H1 (cell line): ENCODE measurements at regions not wholly inside any gene's neighbourhood (a gene's known extent, or its start where the extent isn't known, plus 50 kb on each side); places are given as distances from the start of the nearest gene placed in this dataset.

Experiments used
- CTCF ChIA-PET: fragments of 300-600 bp; sonication (Branson Sonifier 250); formaldehyde crosslinking; loops from one replicate; lab custom pipeline; 2021; ENCODE audit not compliant: partially characterized antibody; lab: Charles Lee
- POLR2A ChIA-PET: fragments of 300-600 bp; sonication (Branson Sonifier 250); formaldehyde crosslinking; loops from one replicate; lab custom pipeline; 2021; ENCODE audit warnings: inconsistent platforms; ENCODE audit not compliant: partially characterized antibody; lab: Charles Lee
- DNase-seq, 2 experiments: peaks; one replicate each; pipeline versions ENCODE4 v3.0.0 to v3.0.0-alpha.2; 2010 to 2022; ENCODE audit warnings: low spot score in 2 of 2, low read depth in 1 of 2, mixed read lengths in 1 of 2
- FAIRE-seq: peaks from 2 replicates; lab custom pipeline; 2011; peaks lifted over from hg19 to GRCh38; lab: Jason Lieb, UNC
- H2AFZ ChIP-seq: 2 replicates; pipeline ENCODE4 v1.8.1; 2012; ENCODE audit warnings: low read length, inconsistent platforms
- H2AK5ac ChIP-seq: 2 replicates; pipeline ENCODE4 v1.6.1; 2013; ENCODE audit warnings: low read depth, low read length
- H2BK120ac ChIP-seq: replicated peaks from 2 replicates; pipeline ENCODE3; 2013; ENCODE audit warnings: low read depth, low read length, inconsistent platforms
- H2BK12ac ChIP-seq: 2 replicates; pipeline ENCODE4 v1.6.1; 2013; ENCODE audit warnings: low read depth, low read length
- H2BK15ac ChIP-seq: 2 replicates; pipeline ENCODE4 v1.6.1; 2013; ENCODE audit warnings: low read length
- H2BK20ac ChIP-seq: 2 replicates; pipeline ENCODE4 v1.6.1; 2013; ENCODE audit warnings: low read length
- H2BK5ac ChIP-seq: 2 replicates; pipeline ENCODE4 v1.6.1; 2013; ENCODE audit warnings: low read depth, low read length
- H3K14ac ChIP-seq: 2 replicates; pipeline ENCODE4 v1.6.1; 2013; ENCODE audit warnings: inconsistent platforms; ENCODE audit not compliant: insufficient read length
- H3K18ac ChIP-seq: 2 replicates; pipeline ENCODE4 v1.6.1; 2013; ENCODE audit warnings: low read length; ENCODE audit errors: extremely low read depth
- H3K23ac ChIP-seq: 2 replicates; pipeline ENCODE4 v1.6.1; 2013; ENCODE audit warnings: inconsistent platforms; ENCODE audit not compliant: insufficient read length
- H3K23me2 ChIP-seq: 2 replicates; pipeline ENCODE4 v1.6.1; 2013; ENCODE audit warnings: low read depth, low read length
- H3K27ac ChIP-seq: 2 replicates; pipeline ENCODE4 v1.6.1; 2011; ENCODE audit warnings: low read depth, low read length, inconsistent platforms
- H3K27me3 ChIP-seq, 4 experiments: replicated peaks in 1 of 4; 1 replicate in 1 of 4; 2 replicates in 3 of 4; pipeline versions ENCODE4 v1.6.1 to v1.8.1; 2011 to 2013; ENCODE audit warnings: low read length in 3 of 4, mild to moderate bottlenecking in 3 of 4, inconsistent platforms in 2 of 4, mixed read lengths in 2 of 4, moderate library complexity in 1 of 4; ENCODE audit not compliant: control insufficient read depth in 3 of 4, insufficient read depth in 3 of 4; ENCODE audit errors: extremely low read depth in 1 of 4
- H3K36me3 ChIP-seq, 4 experiments: 2 replicates each; pipeline versions ENCODE4 v1.6.1 to v1.8.1; 2011 to 2013; ENCODE audit warnings: mild to moderate bottlenecking in 4 of 4, low read length in 3 of 4, moderate library complexity in 2 of 4, control low read depth in 1 of 4, inconsistent platforms in 1 of 4; ENCODE audit not compliant: insufficient read depth in 4 of 4, control insufficient read depth in 2 of 4
- H3K4ac ChIP-seq: replicated peaks from 2 replicates; pipeline ENCODE3; 2013; ENCODE audit warnings: low read length, low read depth, mixed read lengths, inconsistent platforms; ENCODE audit not compliant: insufficient read length
- H3K4me1 ChIP-seq, 4 experiments: replicated peaks in 1 of 4; 1 replicate in 1 of 4; 2 replicates in 3 of 4; pipeline versions ENCODE4 v1.6.1 to v1.8.1; 2011 to 2013; ENCODE audit warnings: low read length in 3 of 4, inconsistent platforms in 2 of 4, mixed read lengths in 1 of 4; ENCODE audit not compliant: insufficient read depth in 4 of 4, control insufficient read depth in 3 of 4
- H3K4me2 ChIP-seq, 2 experiments: 2 replicates each; pipeline versions ENCODE4 v1.6.1 to v1.8.1; 2011 to 2013; ENCODE audit warnings: low read depth in 2 of 2, low read length in 2 of 2, control low read depth in 1 of 2, inconsistent platforms in 1 of 2, mild to moderate bottlenecking in 1 of 2; ENCODE audit not compliant: insufficient read depth in 1 of 2
- H3K4me3 ChIP-seq, 4 experiments: fragments of 200-600, 300-600 bp in 1 of 4; sonication (generic), shearing (Covaris generic), sonication (Bioruptor Twin) in 1 of 4; 2 replicates each; pipeline versions ENCODE4 v1.5.1 to v1.8.1; 2011 to 2016; ENCODE audit warnings: low read length in 4 of 4, low read depth in 3 of 4, control low read depth in 2 of 4, inconsistent platforms in 2 of 4, mild to moderate bottlenecking in 2 of 4, mixed read lengths in 1 of 4, moderate library complexity in 1 of 4; ENCODE audit not compliant: insufficient read depth in 2 of 4; ENCODE audit errors: extremely low read depth in 1 of 4
- H3K56ac ChIP-seq: replicated peaks from 2 replicates; pipeline ENCODE3; 2013; ENCODE audit warnings: low read depth, mild to moderate bottlenecking, mixed read lengths, low read length, inconsistent platforms; ENCODE audit not compliant: insufficient read length
- H3K79me1 ChIP-seq: 2 replicates; pipeline ENCODE4 v1.6.1; 2013; ENCODE audit warnings: low read depth, low read length, control low read depth
- H3K79me2 ChIP-seq, 2 experiments: 2 replicates each; pipeline versions ENCODE4 v1.6.1 to v1.8.1; 2012 to 2013; ENCODE audit warnings: low read length in 2 of 2, mild to moderate bottlenecking in 2 of 2, inconsistent platforms in 1 of 2; ENCODE audit not compliant: insufficient read depth in 2 of 2, control insufficient read depth in 1 of 2
- H3K9ac ChIP-seq, 4 experiments: replicated peaks in 1 of 4; 1 replicate in 1 of 4; 2 replicates in 3 of 4; pipeline versions ENCODE4 v1.6.1 to v1.8.1; 2011 to 2013; ENCODE audit warnings: low read depth in 3 of 4, low read length in 3 of 4, control low read depth in 2 of 4, mild to moderate bottlenecking in 2 of 4, moderate library complexity in 2 of 4, inconsistent platforms in 1 of 4; ENCODE audit errors: extremely low read depth in 1 of 4
- H3K9me3 ChIP-seq, 2 experiments: 2 replicates each; pipeline versions ENCODE4 v1.6.1 to v1.8.1; 2012 to 2013; ENCODE audit warnings: mild to moderate bottlenecking in 2 of 2, moderate library complexity in 2 of 2, control low read depth in 1 of 2, inconsistent platforms in 1 of 2, low read depth in 1 of 2, low read length in 1 of 2, mixed read lengths in 1 of 2; ENCODE audit not compliant: insufficient read depth in 2 of 2
- H4K20me1 ChIP-seq, 2 experiments: replicated peaks in 1 of 2; 2 replicates each; pipeline versions ENCODE3 to v1.8.1; 2011 to 2013; ENCODE audit warnings: inconsistent platforms in 2 of 2, low read length in 2 of 2, mild to moderate bottlenecking in 1 of 2; ENCODE audit not compliant: insufficient read depth in 2 of 2, control insufficient read depth in 1 of 2
- H4K5ac ChIP-seq: 2 replicates; pipeline ENCODE4 v1.6.1; 2013; ENCODE audit warnings: low read length, low read depth, mixed read lengths, inconsistent platforms; ENCODE audit not compliant: insufficient read length
- H4K8ac ChIP-seq: 2 replicates; pipeline ENCODE4 v1.8.0; 2013; ENCODE audit warnings: mild to moderate bottlenecking, moderate library complexity, low read length, inconsistent platforms; ENCODE audit not compliant: insufficient read depth; ENCODE audit errors: extremely low read depth
- H4K91ac ChIP-seq: replicated peaks from 2 replicates; pipeline ENCODE3; 2013; ENCODE audit warnings: low read length, mixed read lengths, inconsistent platforms; ENCODE audit not compliant: insufficient read length
- CBX5 ChIP-seq: fragments of 300-800, 300-1000 bp; sonication (generic); IDR thresholded peaks from 2 replicates; pipeline ENCODE4 v1.7.1; 2016; ENCODE audit warnings: antibody characterized with exemption, low read length, low read depth
- CBX8 ChIP-seq: fragments of 300-800, 300-1000 bp; sonication (generic); IDR thresholded peaks from 2 replicates; pipeline ENCODE4 v1.7.1; 2016; ENCODE audit warnings: low read depth, low read length, borderline replicate concordance
- CEBPB ChIP-seq: IDR thresholded peaks from 2 replicates; pipeline ENCODE4 v1.6.1; 2012; ENCODE audit warnings: low read depth, low read length
- EGR1 ChIP-seq: IDR thresholded peaks from 2 replicates; pipeline ENCODE4 v1.6.1; 2011; ENCODE audit warnings: low read depth, low read length, borderline replicate concordance
- HDAC6 ChIP-seq: IDR thresholded peaks from one replicate; pipeline ENCODE4 v1.7.1; 2012; ENCODE audit warnings: low read depth, mild to moderate bottlenecking, inconsistent platforms, low read length, moderate library complexity
- RAD21 ChIP-seq, 2 experiments: IDR thresholded peaks in 1 of 2; conservative IDR thresholded peaks in 1 of 2; 2 replicates each; pipeline ENCODE4 v1.6.1; 2011; ENCODE audit warnings: low read depth in 2 of 2, low read length in 2 of 2, improper control_type of control experiment in 1 of 2, inconsistent platforms in 1 of 2, mild to moderate bottlenecking in 1 of 2, moderate library complexity in 1 of 2
- TAF1 ChIP-seq: IDR thresholded peaks from 2 replicates; pipeline ENCODE4 v1.6.1; 2011; ENCODE audit warnings: mild to moderate bottlenecking, low read depth, low read length
- TAF7 ChIP-seq: optimal IDR thresholded peaks from 2 replicates; pipeline ENCODE3; 2011; ENCODE audit warnings: low read depth, mild to moderate bottlenecking, inconsistent platforms, low read length, moderate library complexity, borderline replicate concordance
- TBP ChIP-seq: IDR thresholded peaks from 2 replicates; pipeline ENCODE4 v1.6.1; 2011; ENCODE audit warnings: low read depth, low read length, improper control_type of control experiment
- TEAD4 ChIP-seq: IDR thresholded peaks from 2 replicates; pipeline ENCODE4 v1.6.1; 2012; ENCODE audit warnings: low read depth, low read length, inconsistent platforms, mixed read lengths
- WGBS, 2 experiments: shearing (Covaris generic) in 1 of 2; methylation state at CpG; one replicate each; pipeline versions ENCODE4 v1.1.6 to v1.1.7; 2013 to 2015; ENCODE audit warnings: low lambda C conversion rate in 2 of 2, mixed read lengths in 2 of 2, inconsistent platforms in 1 of 2, low coverage in 1 of 2, missing lambda C conversion rate in 1 of 2; ENCODE audit not compliant: insufficient replicate concordance in 2 of 2, insufficient coverage in 1 of 2, insufficient read length in 1 of 2; ENCODE audit errors: extremely low coverage in 1 of 2, missing lambda C conversion rate in 1 of 2; 5-methylcytosine and 5-hydroxymethylcytosine counted together

DNA sequence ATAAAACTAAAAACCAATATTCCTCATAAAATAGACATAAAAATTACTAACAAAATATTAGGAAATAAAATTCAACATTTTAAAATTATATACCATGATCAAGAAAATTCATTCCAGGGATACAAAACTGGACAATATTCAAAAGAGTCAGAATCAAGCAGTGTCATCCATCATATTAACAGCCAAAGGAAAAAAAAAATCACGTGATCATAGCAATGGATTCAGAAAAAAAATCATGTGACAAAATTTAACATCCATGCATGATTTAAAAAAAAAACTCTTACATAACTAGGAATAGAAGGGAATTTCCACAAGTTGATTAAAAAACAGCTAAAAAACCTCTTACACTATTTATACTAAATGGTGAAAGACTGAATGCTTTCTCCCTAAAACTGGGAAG lies 95.3 kb upstream of the USP47 start:
- H3K27me3 ChIP-seq: no peaks in the 10 kb centered on the region
- no peak for FAIRE-seq
- no peak overlapping the region for H2BK120ac ChIP-seq
- H2BK20ac ChIP-seq: no peak overlapping the region
- POLR2A ChIA-PET: no interaction called here
- CTCF ChIA-PET: interaction anchor here (0.6 to 1.5 kb wide), 2 partner anchors 103 to 363 kb away, joined by 3 read pairs; no protein-coding TSS in a partner anchor
- H3K18ac ChIP-seq: no peak overlapping the region
- no peak overlapping the region for H3K56ac ChIP-seq
- no peak overlapping the region for H3K4me3 ChIP-seq
- H3K9me3 ChIP-seq: peaks cover 4 to 6% of the 10 kb centered on the region in 2 experiments; a peak in 2 of 4 replicates
- no peaks in the 10 kb centered on the region for H3K36me3 ChIP-seq
- no peak for DNase-seq
- no peak overlapping the region for H4K5ac ChIP-seq
- H2AFZ ChIP-seq: no peak overlapping the region
- no peak overlapping the region for H3K4ac ChIP-seq
- H3K4me2 ChIP-seq: no peak overlapping the region
- no peaks in the 10 kb centered on the region for H4K20me1 ChIP-seq
- H2BK5ac ChIP-seq: no peak overlapping the region
- no peak overlapping the region for H2AK5ac ChIP-seq
- no peak overlapping the region for H3K23ac ChIP-seq
- no peaks in the 10 kb centered on the region for H3K4me1 ChIP-seq
- H3K79me2 ChIP-seq: no peaks in the 10 kb centered on the region
- no peak overlapping the region for H3K9ac ChIP-seq
- no peak overlapping the region for H3K27ac ChIP-seq
- H4K91ac ChIP-seq: no peak overlapping the region
- H3K14ac ChIP-seq: no peak overlapping the region
- TF ChIP-seq CBX5 (no peak), TAF1 (no peak), EGR1 (no peak), CBX8 (no peak), HDAC6 (no peak), TAF7 (no peak), TEAD4 (no peak), RAD21 (IDR thresholded peaks at IDR 0.05 in 1 of 2, conservative IDR thresholded peaks at IDR 0.05 in 1 of 2; ENCODE audit: low read depth in 2 of 2, low read length in 2 of 2) (no peak), CEBPB (no peak), TBP (no peak)
- no peaks in the 10 kb centered on the region for H3K23me2 ChIP-seq
- no peak overlapping the region for H4K8ac ChIP-seq
- H2BK15ac ChIP-seq: no peak overlapping the region
- H3K79me1 ChIP-seq: no peaks in the 10 kb centered on the region
- WGBS, 2 experiments: 89% methylated on average over 1 of the region's 1 CpG; no CpG with 5 or more reads in 1 of the 2 experiments
- no peak overlapping the region for H2BK12ac ChIP-seq
